H1 (cell line): ENCODE measurements at regions not wholly inside any gene's neighbourhood (a gene's known extent, or its start where the extent isn't known, plus 50 kb on each side); places are given as distances from the start of the nearest gene placed in this dataset.

Source experiments
- CTCF ChIA-PET: fragments of 300-600 bp; sonication (Branson Sonifier 250); formaldehyde crosslinking; loops from one replicate; lab custom pipeline; 2021; ENCODE audit not compliant: partially characterized antibody; lab: Charles Lee
- POLR2A ChIA-PET: fragments of 300-600 bp; sonication (Branson Sonifier 250); formaldehyde crosslinking; loops from one replicate; lab custom pipeline; 2021; ENCODE audit warnings: inconsistent platforms; ENCODE audit not compliant: partially characterized antibody; lab: Charles Lee
- DNase-seq, 2 experiments: peaks; one replicate each; pipeline versions ENCODE4 v3.0.0 to v3.0.0-alpha.2; 2010 to 2022; ENCODE audit warnings: low spot score in 2 of 2, low read depth in 1 of 2, mixed read lengths in 1 of 2
- FAIRE-seq: peaks from 2 replicates; lab custom pipeline; 2011; peaks lifted over from hg19 to GRCh38; lab: Jason Lieb, UNC
- H2AFZ ChIP-seq: 2 replicates; pipeline ENCODE4 v1.8.1; 2012; ENCODE audit warnings: low read length, inconsistent platforms
- H2AK5ac ChIP-seq: 2 replicates; pipeline ENCODE4 v1.6.1; 2013; ENCODE audit warnings: low read depth, low read length
- H2BK120ac ChIP-seq: replicated peaks from 2 replicates; pipeline ENCODE3; 2013; ENCODE audit warnings: low read depth, low read length, inconsistent platforms
- H2BK12ac ChIP-seq: 2 replicates; pipeline ENCODE4 v1.6.1; 2013; ENCODE audit warnings: low read depth, low read length
- H2BK15ac ChIP-seq: 2 replicates; pipeline ENCODE4 v1.6.1; 2013; ENCODE audit warnings: low read length
- H2BK20ac ChIP-seq: 2 replicates; pipeline ENCODE4 v1.6.1; 2013; ENCODE audit warnings: low read length
- H2BK5ac ChIP-seq: 2 replicates; pipeline ENCODE4 v1.6.1; 2013; ENCODE audit warnings: low read depth, low read length
- H3K14ac ChIP-seq: 2 replicates; pipeline ENCODE4 v1.6.1; 2013; ENCODE audit warnings: inconsistent platforms; ENCODE audit not compliant: insufficient read length
- H3K18ac ChIP-seq: 2 replicates; pipeline ENCODE4 v1.6.1; 2013; ENCODE audit warnings: low read length; ENCODE audit errors: extremely low read depth
- H3K23ac ChIP-seq: 2 replicates; pipeline ENCODE4 v1.6.1; 2013; ENCODE audit warnings: inconsistent platforms; ENCODE audit not compliant: insufficient read length
- H3K23me2 ChIP-seq: 2 replicates; pipeline ENCODE4 v1.6.1; 2013; ENCODE audit warnings: low read depth, low read length
- H3K27ac ChIP-seq: 2 replicates; pipeline ENCODE4 v1.6.1; 2011; ENCODE audit warnings: low read depth, low read length, inconsistent platforms
- H3K27me3 ChIP-seq, 4 experiments: replicated peaks in 1 of 4; 1 replicate in 1 of 4; 2 replicates in 3 of 4; pipeline versions ENCODE4 v1.6.1 to v1.8.1; 2011 to 2013; ENCODE audit warnings: low read length in 3 of 4, mild to moderate bottlenecking in 3 of 4, inconsistent platforms in 2 of 4, mixed read lengths in 2 of 4, moderate library complexity in 1 of 4; ENCODE audit not compliant: control insufficient read depth in 3 of 4, insufficient read depth in 3 of 4; ENCODE audit errors: extremely low read depth in 1 of 4
- H3K36me3 ChIP-seq, 4 experiments: 2 replicates each; pipeline versions ENCODE4 v1.6.1 to v1.8.1; 2011 to 2013; ENCODE audit warnings: mild to moderate bottlenecking in 4 of 4, low read length in 3 of 4, moderate library complexity in 2 of 4, control low read depth in 1 of 4, inconsistent platforms in 1 of 4; ENCODE audit not compliant: insufficient read depth in 4 of 4, control insufficient read depth in 2 of 4
- H3K4ac ChIP-seq: replicated peaks from 2 replicates; pipeline ENCODE3; 2013; ENCODE audit warnings: low read length, low read depth, mixed read lengths, inconsistent platforms; ENCODE audit not compliant: insufficient read length
- H3K4me1 ChIP-seq, 4 experiments: replicated peaks in 1 of 4; 1 replicate in 1 of 4; 2 replicates in 3 of 4; pipeline versions ENCODE4 v1.6.1 to v1.8.1; 2011 to 2013; ENCODE audit warnings: low read length in 3 of 4, inconsistent platforms in 2 of 4, mixed read lengths in 1 of 4; ENCODE audit not compliant: insufficient read depth in 4 of 4, control insufficient read depth in 3 of 4
- H3K4me2 ChIP-seq, 2 experiments: 2 replicates each; pipeline versions ENCODE4 v1.6.1 to v1.8.1; 2011 to 2013; ENCODE audit warnings: low read depth in 2 of 2, low read length in 2 of 2, control low read depth in 1 of 2, inconsistent platforms in 1 of 2, mild to moderate bottlenecking in 1 of 2; ENCODE audit not compliant: insufficient read depth in 1 of 2
- H3K4me3 ChIP-seq, 4 experiments: fragments of 200-600, 300-600 bp in 1 of 4; sonication (generic), shearing (Covaris generic), sonication (Bioruptor Twin) in 1 of 4; 2 replicates each; pipeline versions ENCODE4 v1.5.1 to v1.8.1; 2011 to 2016; ENCODE audit warnings: low read length in 4 of 4, low read depth in 3 of 4, control low read depth in 2 of 4, inconsistent platforms in 2 of 4, mild to moderate bottlenecking in 2 of 4, mixed read lengths in 1 of 4, moderate library complexity in 1 of 4; ENCODE audit not compliant: insufficient read depth in 2 of 4; ENCODE audit errors: extremely low read depth in 1 of 4
- H3K56ac ChIP-seq: replicated peaks from 2 replicates; pipeline ENCODE3; 2013; ENCODE audit warnings: low read depth, mild to moderate bottlenecking, mixed read lengths, low read length, inconsistent platforms; ENCODE audit not compliant: insufficient read length
- H3K79me1 ChIP-seq: 2 replicates; pipeline ENCODE4 v1.6.1; 2013; ENCODE audit warnings: low read depth, low read length, control low read depth
- H3K79me2 ChIP-seq, 2 experiments: 2 replicates each; pipeline versions ENCODE4 v1.6.1 to v1.8.1; 2012 to 2013; ENCODE audit warnings: low read length in 2 of 2, mild to moderate bottlenecking in 2 of 2, inconsistent platforms in 1 of 2; ENCODE audit not compliant: insufficient read depth in 2 of 2, control insufficient read depth in 1 of 2
- H3K9ac ChIP-seq, 4 experiments: replicated peaks in 1 of 4; 1 replicate in 1 of 4; 2 replicates in 3 of 4; pipeline versions ENCODE4 v1.6.1 to v1.8.1; 2011 to 2013; ENCODE audit warnings: low read depth in 3 of 4, low read length in 3 of 4, control low read depth in 2 of 4, mild to moderate bottlenecking in 2 of 4, moderate library complexity in 2 of 4, inconsistent platforms in 1 of 4; ENCODE audit errors: extremely low read depth in 1 of 4
- H3K9me3 ChIP-seq, 2 experiments: 2 replicates each; pipeline versions ENCODE4 v1.6.1 to v1.8.1; 2012 to 2013; ENCODE audit warnings: mild to moderate bottlenecking in 2 of 2, moderate library complexity in 2 of 2, control low read depth in 1 of 2, inconsistent platforms in 1 of 2, low read depth in 1 of 2, low read length in 1 of 2, mixed read lengths in 1 of 2; ENCODE audit not compliant: insufficient read depth in 2 of 2
- H4K20me1 ChIP-seq, 2 experiments: replicated peaks in 1 of 2; 2 replicates each; pipeline versions ENCODE3 to v1.8.1; 2011 to 2013; ENCODE audit warnings: inconsistent platforms in 2 of 2, low read length in 2 of 2, mild to moderate bottlenecking in 1 of 2; ENCODE audit not compliant: insufficient read depth in 2 of 2, control insufficient read depth in 1 of 2
- H4K5ac ChIP-seq: 2 replicates; pipeline ENCODE4 v1.6.1; 2013; ENCODE audit warnings: low read length, low read depth, mixed read lengths, inconsistent platforms; ENCODE audit not compliant: insufficient read length
- H4K8ac ChIP-seq: 2 replicates; pipeline ENCODE4 v1.8.0; 2013; ENCODE audit warnings: mild to moderate bottlenecking, moderate library complexity, low read length, inconsistent platforms; ENCODE audit not compliant: insufficient read depth; ENCODE audit errors: extremely low read depth
- H4K91ac ChIP-seq: replicated peaks from 2 replicates; pipeline ENCODE3; 2013; ENCODE audit warnings: low read length, mixed read lengths, inconsistent platforms; ENCODE audit not compliant: insufficient read length
- BCL11A ChIP-seq, 2 experiments: IDR thresholded peaks; one replicate each; pipeline ENCODE4 v1.6.1; 2011; ENCODE audit warnings: low read depth in 2 of 2, low read length in 2 of 2, mild to moderate bottlenecking in 2 of 2
- CBX5 ChIP-seq: fragments of 300-800, 300-1000 bp; sonication (generic); IDR thresholded peaks from 2 replicates; pipeline ENCODE4 v1.7.1; 2016; ENCODE audit warnings: antibody characterized with exemption, low read length, low read depth
- CHD1 ChIP-seq: IDR thresholded peaks from 2 replicates; pipeline ENCODE4 v1.6.1; 2012; ENCODE audit warnings: low read depth, low read length, improper control_type of control experiment
- CTBP2 ChIP-seq: IDR thresholded peaks from 2 replicates; pipeline ENCODE4 v1.7.0; 2011; ENCODE audit warnings: borderline replicate concordance, mild to moderate bottlenecking, moderate library complexity, mixed read lengths, low read length; ENCODE audit not compliant: insufficient read depth, insufficient read length
- EGR1 ChIP-seq: IDR thresholded peaks from 2 replicates; pipeline ENCODE4 v1.6.1; 2011; ENCODE audit warnings: low read depth, low read length, borderline replicate concordance
- GTF2F1 ChIP-seq: IDR thresholded peaks from 2 replicates; pipeline ENCODE4 v1.6.1; 2012; ENCODE audit warnings: low read depth, low read length, improper control_type of control experiment, borderline replicate concordance
- HDAC6 ChIP-seq: IDR thresholded peaks from one replicate; pipeline ENCODE4 v1.7.1; 2012; ENCODE audit warnings: low read depth, mild to moderate bottlenecking, inconsistent platforms, low read length, moderate library complexity
- JUN ChIP-seq: IDR thresholded peaks from 2 replicates; pipeline ENCODE4 v1.6.1; 2011; ENCODE audit warnings: low read depth, mild to moderate bottlenecking, improper control_type of control experiment, low read length
- KDM1A ChIP-seq: fragments of 200-600, 300-600 bp; sonication (generic); IDR thresholded peaks from 2 replicates; pipeline ENCODE4 v1.7.1; 2016; ENCODE audit warnings: mild to moderate bottlenecking, low read length, borderline replicate concordance
- KDM4A ChIP-seq: IDR thresholded peaks from one replicate; pipeline ENCODE4 v1.7.1; 2012; ENCODE audit warnings: low read depth, mild to moderate bottlenecking, moderate library complexity, low read length, inconsistent platforms; ENCODE audit not compliant: severe bottlenecking
- RNF2 ChIP-seq: fragments of 200-900, 300-1000 bp; sonication (generic); IDR thresholded peaks from 2 replicates; pipeline ENCODE4 v1.7.1; 2016; ENCODE audit warnings: borderline replicate concordance, low read depth, mild to moderate bottlenecking, antibody characterized with exemption, low read length; ENCODE audit not compliant: poor library complexity, severe bottlenecking; ENCODE audit errors: missing control alignments
- SP1 ChIP-seq: IDR thresholded peaks from 2 replicates; pipeline ENCODE4 v1.6.1; 2011; ENCODE audit warnings: low read depth, low read length
- SUZ12 ChIP-seq: fragments of 200-600 bp; sonication (generic); IDR thresholded peaks from 2 replicates; pipeline ENCODE4 v1.6.1; 2012; ENCODE audit warnings: mild to moderate bottlenecking, inconsistent platforms, low read length, moderate library complexity, mixed read lengths
- ZNF274 ChIP-seq: IDR thresholded peaks from 2 replicates; pipeline ENCODE4 v1.7.0; 2012; ENCODE audit warnings: low read length, borderline replicate concordance; ENCODE audit errors: extremely low read depth
- WGBS, 2 experiments: shearing (Covaris generic) in 1 of 2; methylation state at CpG; one replicate each; pipeline versions ENCODE4 v1.1.6 to v1.1.7; 2013 to 2015; ENCODE audit warnings: low lambda C conversion rate in 2 of 2, mixed read lengths in 2 of 2, inconsistent platforms in 1 of 2, low coverage in 1 of 2, missing lambda C conversion rate in 1 of 2; ENCODE audit not compliant: insufficient replicate concordance in 2 of 2, insufficient coverage in 1 of 2, insufficient read length in 1 of 2; ENCODE audit errors: extremely low coverage in 1 of 2, missing lambda C conversion rate in 1 of 2; 5-methylcytosine and 5-hydroxymethylcytosine counted together
- TF ChIP-seq, protein P1 (sequence below): IDR thresholded peaks from 2 replicates; pipeline ENCODE4 v1.6.1; 2012; ENCODE audit warnings: inconsistent platforms

- H2BK20ac ChIP-seq: no peak overlapping the region
- H4K5ac ChIP-seq: no peak overlapping the region
- no peaks in the 10 kb centered on the region for H3K36me3 ChIP-seq
- no peak overlapping the region for H3K27ac ChIP-seq
- H3K79me1 ChIP-seq: no peaks in the 10 kb centered on the region
- H3K56ac ChIP-seq: no peak overlapping the region
- H3K9me3 ChIP-seq: 0 out of 4 replicates have a peak, but pooled peaks cover 0 to 3% of the 10 kb centered on the region in 2 experiments
- H2AFZ ChIP-seq: no peak overlapping the region
- no peaks in the 10 kb centered on the region for H3K23me2 ChIP-seq
- no peak overlapping the region for H2AK5ac ChIP-seq
- no peak overlapping the region for H3K14ac ChIP-seq
- DNase-seq (no peak), FAIRE-seq (no peak)
- no peak overlapping the region for H3K23ac ChIP-seq
- CTCF ChIA-PET: no interaction called here
- H3K9ac ChIP-seq: no peak overlapping the region
- no peak overlapping the region for H3K4ac ChIP-seq
- no peak overlapping the region for H4K91ac ChIP-seq
- POLR2A ChIA-PET: no interaction called here
- no peak overlapping the region for H3K4me3 ChIP-seq
- H3K4me2 ChIP-seq: no peak overlapping the region
- H2BK120ac ChIP-seq: no peak overlapping the region
- H4K8ac ChIP-seq: no peak overlapping the region
- no peaks in the 10 kb centered on the region for H4K20me1 ChIP-seq
- H3K27me3 ChIP-seq: no peaks in the 10 kb centered on the region
- 91% methylated on average over 2 of the region's 2 CpGs; no CpG with 5 or more reads in 1 of the 2 experiments for whole genome bisulfite sequencing, 2 experiments
- no peaks in the 10 kb centered on the region for H3K79me2 ChIP-seq
- H3K4me1 ChIP-seq: no peaks in the 10 kb centered on the region
- H2BK15ac ChIP-seq: no peak overlapping the region
- no peak overlapping the region for H2BK12ac ChIP-seq
- no peak overlapping the region for H2BK5ac ChIP-seq
- no peak overlapping the region for H3K18ac ChIP-seq
- no peak for TF ChIP-seq SUZ12
- no peak for TF ChIP-seq CHD1
- TF ChIP-seq RNF2: no peak
- TF ChIP-seq ZNF274: no peak
- no peak for TF ChIP-seq SP1
- no peak for TF ChIP-seq CTBP2
- TF ChIP-seq KDM1A: no peak
- TF ChIP-seq, protein P1, sequence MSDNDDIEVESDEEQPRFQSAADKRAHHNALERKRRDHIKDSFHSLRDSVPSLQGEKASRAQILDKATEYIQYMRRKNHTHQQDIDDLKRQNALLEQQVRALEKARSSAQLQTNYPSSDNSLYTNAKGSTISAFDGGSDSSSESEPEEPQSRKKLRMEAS: no peak
- TF ChIP-seq CBX5: no peak
- TF ChIP-seq JUN: no peak
- no peak for TF ChIP-seq GTF2F1
- TF ChIP-seq BCL11A (IDR thresholded peaks at IDR 0.05; ENCODE audit: low read depth in 2 of 2, low read length in 2 of 2): no peak
- no peak for TF ChIP-seq EGR1
- no peak for TF ChIP-seq HDAC6
- no peak for TF ChIP-seq KDM4A
Measured at GRCh38 chr2:217297096-217297495, 437.2 kb upstream of the TNP1 start.
